NCI-H1930 (cell line): ENCODE measurements at regions not wholly inside any gene's neighbourhood (a gene's known extent, or its start where the extent isn't known, plus 50 kb on each side); places are given as distances from the start of the nearest gene placed in this dataset.

Source experiments
- DNase-seq, 2 experiments: peaks; one replicate each; lab custom pipeline; 2025; lab: John Stamatoyannopoulos, UW

DNA sequence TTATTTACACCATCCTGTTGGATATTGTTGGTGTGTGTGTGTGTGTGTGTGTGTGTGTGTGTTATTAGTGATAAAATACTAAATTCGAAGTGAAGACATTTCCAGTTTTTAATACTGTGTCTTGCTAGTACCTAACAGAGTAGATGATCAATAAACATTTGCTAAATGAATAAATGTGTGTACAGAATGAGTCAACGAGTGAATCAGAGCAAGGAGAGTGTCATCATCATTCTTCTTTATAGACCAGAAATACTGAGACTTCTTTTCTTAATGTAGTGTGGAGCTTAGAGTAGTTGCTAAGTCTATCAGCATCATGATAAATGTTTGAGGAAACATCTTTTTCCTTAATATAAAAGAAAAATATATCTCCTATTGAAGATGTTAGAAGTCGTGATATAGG lies 169.7 kb upstream of the SATB2 start:
- no peak for DNase-seq

DNA sequence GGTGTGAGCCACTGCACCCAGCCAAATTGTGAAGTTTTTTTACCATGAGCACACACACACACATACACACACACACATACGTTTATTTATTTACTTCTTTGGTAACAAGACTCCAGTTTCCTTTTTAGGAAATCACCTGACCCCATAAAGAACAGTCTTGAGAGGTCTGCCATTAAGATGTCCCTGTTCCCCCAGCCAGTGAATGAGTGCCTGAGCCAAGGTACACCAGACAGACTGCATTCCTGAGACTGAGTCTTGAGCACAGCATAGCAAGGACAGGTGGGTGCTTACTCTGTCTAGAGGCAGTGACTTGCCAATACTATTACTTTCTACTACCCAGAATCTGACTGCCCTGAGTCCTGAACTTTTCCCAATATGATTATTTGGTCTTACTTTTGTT lies 167.2 kb upstream of the SATB2 start:
- DNase-seq, result no peak

DNA sequence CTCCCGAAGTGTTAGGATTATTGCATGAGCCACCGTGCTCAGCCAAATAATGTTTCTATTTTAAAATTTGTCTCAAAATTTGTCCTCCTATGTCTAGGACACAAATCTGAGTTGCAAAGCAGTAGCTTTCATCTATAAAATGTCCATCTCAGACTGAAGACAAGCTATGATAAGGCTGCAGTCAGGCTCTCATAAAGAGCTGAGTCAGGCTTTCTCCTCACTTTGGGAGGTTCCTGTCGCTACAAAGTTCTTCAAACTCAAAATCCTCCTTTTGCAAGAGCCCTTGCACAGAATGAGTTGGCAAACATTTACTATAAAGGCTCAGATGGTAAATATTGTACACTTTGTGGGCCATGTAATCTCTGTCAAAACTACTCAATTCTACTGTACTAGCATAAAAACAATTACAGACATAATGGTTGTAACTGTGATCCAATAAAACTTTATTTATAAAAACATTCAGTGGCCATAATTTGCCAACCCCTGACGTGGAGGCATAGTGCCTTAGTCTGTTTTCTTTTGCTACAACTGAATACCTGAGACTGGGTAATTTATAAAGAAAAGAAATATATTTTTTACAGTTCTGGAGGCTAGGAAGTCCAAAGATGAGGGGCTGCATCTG lies 154.9 kb upstream of the SATB2 start:
- DNase-seq, result no peak

DNA sequence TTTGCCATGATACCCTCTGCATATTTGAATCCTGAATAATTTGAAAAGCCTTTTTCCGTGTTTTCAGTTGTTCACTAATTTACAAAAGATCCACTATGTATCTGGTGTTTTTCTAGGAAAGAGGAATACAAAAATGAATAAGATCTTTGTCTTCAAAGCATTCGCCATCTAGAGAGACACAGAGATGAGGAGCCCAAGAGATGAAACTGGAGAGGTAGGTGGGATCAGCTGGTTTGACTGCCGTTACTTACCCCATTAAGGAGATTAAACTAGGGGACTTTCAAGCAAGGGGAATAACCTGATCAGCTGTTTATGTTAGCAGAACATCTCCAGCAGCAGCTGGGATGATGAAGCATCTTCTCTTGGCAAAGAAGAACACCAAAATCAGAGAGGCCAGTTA lies 150.2 kb upstream of the SATB2 start:
- DNase-seq, result no peak

DNA sequence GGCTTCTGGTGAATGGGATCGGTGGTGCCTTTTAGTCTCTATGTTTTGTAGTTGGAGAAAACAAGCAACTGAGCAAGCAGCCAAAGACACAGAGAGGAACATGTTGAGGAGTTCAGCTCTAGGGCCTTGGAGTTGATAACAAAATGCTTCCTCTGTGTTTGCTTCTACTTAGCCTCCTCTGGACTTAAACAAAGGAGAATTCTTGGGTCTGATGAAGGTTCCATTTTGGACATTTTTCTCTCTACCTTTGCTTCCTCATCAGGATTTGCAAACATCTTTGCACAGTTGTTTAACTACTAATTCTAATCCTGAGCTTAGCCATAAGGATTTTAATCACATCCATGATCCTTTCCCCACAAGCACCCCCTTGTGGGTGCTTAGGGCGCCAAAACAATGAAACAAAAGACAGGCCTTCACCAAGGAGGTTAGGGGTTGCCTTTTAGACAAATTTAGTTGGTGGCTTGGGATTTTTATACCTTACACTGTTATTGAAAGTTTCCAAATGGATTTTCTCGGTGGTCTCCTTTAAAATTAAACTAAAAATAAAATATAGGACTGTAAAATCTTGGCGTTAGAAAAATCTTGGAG lies 148.5 kb upstream of the SATB2 start:
- DNase-seq, result no peak

DNA sequence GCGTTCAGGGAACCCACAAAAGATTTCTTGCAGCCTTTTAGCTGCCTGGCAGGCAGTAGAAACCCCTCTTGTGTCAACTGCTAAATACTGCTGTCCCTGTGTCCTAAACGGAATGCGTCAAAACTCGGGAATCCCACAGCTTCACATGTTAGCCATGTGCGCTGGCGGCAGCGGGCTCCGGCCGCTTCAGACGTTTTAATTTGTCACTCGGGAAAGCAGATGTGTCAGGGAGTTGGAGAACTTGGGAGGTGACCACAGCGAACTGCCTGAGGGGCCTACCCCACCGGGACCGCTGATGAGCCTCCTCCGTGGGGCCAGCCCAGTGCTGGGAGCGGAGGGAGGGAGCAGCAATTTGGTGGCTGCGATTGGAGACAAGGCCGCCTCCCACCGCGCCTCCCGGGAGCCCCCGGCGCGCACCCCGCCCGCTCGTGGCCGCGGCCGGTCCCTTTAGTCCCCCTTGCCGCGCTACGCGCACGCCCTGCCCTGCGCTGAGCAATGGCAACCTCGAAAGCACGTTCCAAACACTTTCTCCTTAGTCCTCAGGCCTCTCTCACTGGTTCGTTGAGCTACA lies 146.1 kb upstream of the SATB2 start:
- DNase-seq, result no peak

DNA sequence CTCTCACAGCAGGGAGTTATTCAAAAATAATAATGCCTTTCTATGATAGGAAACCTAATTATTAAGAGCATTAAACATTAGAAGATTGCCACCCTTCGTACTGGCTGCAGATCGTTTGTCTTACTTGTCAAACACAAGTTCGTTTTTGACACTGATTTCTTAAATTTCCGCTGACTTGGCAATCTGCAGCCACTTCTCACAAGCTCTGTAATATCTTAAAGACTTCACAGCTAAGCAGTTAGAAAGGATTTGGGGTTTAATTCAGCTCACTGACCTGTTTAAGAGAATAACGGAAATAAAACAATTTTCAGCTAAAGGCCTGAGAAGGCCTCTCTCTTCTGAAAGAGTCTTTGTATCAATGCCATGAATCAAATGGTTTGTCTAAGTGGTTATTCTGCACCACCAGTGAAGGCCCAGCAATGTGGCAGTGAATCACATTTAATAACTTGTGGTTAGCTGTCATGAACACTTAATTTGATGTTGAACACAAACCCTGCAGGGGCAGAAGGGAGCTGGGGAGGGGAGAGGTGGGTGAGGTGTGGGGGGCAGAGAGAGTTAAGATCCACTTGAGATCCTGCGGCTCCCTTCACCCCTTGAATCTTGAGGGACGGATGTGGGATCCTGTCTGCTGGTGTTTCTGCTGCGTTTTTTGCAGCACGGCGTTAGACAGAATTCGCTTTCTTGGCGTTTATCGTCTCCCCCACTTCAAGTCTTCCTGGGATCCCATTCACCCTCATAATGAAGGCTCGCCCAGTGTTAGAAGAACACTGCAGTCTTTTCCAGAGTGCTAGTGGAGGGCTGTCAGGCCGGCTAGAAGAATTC lies 145.4 kb upstream of the SATB2 start:
- DNase-seq, result no peak

DNA sequence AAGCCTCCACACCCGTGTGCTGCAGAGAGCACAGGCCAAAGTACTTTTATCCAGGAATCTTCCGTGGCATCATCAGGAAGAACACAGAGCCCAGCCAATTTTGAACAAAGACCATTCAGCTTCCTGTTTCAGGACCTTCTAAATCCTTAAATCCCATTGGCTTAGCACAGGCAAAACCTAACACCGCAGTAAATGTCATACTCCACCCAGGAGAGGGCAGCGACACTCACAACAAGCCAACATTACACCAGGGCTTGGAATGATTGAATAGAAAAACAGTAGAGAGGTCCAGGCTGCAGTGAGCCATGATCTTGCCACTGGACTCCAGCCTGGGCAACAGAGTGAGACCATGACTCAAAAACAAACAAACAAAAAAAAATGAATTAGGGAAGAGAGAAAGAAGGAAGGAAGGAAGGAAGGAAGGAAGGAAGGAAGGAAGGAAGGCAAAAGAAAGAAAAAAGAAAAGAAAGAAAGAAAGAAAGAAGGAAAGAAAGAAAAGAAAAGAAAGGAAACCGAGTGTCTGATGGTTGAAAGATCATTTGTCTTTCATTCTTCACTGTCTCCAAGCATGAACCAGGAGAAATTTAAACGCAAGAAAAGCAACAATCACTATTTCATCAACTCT lies 144.6 kb upstream of the SATB2 start:
- no peak for DNase-seq

DNA sequence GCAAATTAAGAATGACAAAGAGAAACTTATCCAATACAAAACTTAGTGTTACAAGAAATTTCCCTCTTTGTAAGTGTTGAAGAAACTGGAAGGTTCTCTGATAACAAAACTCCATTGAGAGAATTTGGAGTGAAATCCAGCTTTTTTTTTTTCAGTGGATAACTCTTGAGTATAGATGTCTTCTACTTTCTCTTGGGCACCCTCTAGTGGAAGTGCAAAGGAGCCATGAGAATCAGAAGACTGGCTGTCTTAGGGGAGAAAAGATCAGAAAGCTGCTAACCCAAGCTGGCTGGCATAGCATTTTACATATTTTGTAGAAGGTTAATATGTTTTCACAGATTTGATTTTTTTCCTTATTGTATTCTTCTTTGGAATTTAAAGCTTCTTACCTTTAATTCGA lies 138.8 kb upstream of the SATB2 start:
- DNase-seq, result no peak

DNA sequence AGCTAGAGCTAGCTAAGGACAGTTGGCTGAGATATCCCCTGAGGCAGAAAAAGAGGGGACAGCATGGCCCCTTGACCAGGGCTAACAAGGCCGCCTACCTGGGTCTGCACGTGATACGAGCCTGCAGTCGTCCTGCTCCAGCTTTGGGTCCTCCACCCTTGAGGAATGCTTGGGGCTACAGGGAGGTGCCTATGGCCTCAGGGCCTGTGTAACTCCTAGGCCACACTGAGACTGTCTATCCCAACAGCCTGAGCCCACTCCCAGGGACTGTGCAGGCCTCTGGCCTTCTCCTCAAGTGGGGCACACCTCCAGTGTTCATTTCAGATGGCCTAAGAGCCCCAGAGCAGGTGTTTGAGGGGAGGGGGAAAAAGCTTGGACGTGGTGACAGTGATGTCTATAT lies 136.7 kb upstream of the SATB2 start:
- DNase-seq, result no peak

DNA sequence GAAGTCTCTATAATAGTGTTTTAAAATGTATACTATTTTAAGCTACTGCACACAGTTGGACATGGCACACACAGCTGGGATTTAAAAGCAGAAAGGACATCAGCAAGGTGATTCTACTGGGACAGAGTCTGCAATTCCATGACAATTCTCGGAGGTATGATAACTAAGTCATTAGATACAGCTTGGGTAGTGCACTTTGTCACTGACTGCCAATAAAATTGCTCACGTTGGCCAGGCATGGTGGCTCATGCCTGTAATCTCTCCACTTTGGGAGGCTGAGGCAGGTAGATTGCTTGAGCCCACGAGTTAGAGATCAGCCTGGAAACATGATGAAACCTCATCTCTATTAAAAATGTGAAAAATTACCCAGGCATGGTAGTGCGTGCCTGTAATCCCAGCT lies 134.1 kb upstream of the SATB2 start:
- DNase-seq, result no peak

DNA sequence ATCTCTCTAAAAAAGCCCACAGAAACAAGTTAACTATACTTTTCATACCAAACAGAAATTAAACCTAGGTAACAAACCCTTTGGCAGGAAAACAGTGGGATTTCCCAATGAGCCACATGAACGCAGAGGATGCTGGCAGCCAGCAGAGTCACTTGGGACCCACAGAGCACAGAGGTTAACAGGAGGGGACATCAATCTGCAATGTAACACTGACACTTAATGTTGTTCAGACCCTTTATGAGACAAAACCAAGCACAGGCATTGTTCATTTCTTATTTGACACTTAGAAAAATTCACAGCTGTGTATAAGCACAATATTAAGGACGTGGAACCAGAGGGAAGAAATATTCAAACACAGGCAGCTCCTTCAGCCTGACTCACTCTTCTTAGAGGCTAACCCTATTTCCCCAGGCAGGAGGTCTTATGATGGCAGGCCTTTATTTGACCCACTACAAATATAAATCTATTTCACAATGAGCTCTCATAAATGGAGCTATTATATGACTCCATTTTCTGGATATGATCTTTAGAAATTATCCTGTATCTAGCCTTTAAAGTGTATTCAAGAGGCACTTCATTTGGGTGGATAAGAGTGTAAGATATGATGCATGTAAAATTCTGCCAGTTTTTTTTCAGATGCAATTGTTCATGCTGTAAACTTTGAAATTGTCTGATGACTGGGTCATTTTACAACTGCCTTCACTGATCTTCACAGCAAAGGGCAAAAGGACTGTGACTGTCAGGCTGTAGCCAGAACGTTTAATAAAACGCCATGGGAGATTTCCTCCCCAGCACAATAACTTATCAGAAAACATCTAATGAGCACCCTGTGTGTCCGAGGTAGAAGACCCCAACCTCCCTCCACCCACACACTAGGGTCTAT lies 132.8 kb upstream of the SATB2 start:
- no peak for DNase-seq

DNA sequence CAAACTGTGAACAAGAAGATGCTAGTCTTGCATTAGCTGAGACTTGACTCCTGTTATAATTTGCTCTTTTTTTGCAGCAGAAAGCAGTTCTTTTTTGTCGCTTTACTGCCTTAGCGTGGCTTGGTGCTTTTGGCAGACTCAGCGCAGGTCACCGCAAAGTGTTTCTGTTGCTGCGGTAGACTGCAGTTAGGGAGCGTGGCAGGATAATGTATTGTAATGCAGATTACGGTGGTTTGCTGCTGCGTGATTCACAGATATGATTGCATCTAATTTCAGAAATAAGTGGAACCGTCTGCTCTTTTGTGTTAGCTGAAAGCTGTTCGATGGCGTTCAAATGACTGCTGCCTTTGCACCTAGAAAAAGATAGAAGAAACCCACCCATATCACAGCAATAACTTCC lies 131.6 kb upstream of the SATB2 start:
- peak in 1 of 2 experiments; percentile 4 for DNase-seq

DNA sequence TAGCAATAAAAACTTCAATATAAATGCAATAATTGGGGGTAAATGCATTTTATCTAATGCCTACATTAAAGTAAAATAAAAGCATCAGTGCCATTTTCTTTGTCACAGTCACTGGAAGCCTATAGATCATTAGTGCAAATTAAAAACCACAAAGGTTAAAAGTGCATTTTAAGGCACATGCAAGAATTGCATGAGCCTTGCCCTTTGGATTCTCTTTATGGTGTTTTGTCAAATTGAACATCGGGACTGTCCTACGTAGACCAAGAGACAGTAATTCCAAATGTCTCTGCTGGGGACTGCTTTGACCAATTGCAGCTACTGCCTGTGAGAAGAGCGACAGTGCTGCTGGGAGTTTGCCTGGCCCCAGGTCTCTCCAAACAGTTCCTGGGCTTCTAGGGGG lies 130.3 kb upstream of the SATB2 start:
- DNase-seq, result no peak

DNA sequence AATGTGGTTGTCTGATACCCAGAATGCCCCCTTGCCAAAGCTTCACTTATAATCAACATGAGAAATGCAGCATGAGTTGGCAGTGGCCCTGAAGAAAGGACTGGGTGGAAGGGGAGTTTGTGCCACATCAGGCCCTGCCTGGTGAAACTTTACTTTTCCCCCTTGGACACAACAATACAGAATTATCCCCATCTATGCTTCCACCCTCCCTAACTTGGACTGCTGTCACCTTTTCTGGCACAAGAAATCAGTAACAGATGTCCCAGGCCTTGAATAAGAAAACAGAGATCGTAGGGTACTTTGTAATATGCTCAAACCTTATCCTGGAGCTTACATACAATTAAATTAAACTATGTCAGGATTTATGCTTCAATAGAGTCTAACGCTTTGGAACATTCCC lies 128.9 kb upstream of the SATB2 start:
- no peak for DNase-seq

DNA sequence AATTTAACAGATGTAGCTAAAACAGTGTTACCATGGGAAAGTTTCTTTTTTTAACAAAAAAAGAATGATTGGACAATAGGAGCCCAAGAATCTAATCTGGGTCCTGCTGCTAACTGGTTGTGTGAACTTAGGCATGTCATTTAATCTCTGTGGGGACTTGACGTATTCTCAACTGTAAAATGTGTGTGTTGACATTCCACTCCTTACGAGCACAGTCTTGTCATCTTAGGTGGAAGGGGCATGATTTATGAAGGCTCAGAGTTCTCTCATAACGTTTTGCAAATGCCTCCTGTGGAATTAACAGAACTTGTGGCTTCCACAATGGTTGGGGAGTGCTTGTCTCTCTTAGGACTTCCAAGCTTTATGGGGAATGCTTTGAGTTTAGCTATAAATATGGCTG lies 125.9 kb upstream of the SATB2 start:
- DNase-seq, result no peak

DNA sequence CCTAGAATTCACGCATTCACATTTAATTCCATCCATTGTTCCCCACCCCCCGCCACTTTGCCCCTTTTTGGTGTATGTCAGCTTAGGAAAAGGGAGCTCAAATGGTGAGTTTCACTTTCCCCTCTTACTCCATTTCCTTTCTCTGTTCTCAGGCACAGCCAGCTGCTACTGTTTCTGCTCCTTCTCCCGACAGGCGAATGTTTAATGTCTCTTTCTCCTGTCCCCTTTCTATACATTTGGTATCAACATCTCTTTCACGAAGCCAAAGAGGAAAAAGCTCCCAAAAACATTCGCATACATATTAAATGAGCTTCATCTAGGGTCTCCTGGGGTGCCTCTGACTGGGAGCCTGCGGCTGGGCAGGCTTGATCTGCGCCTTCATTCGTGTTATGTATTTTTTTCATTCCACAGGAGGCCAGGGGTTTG lies 124.2 kb upstream of the SATB2 start:
- DNase-seq, result no peak

DNA sequence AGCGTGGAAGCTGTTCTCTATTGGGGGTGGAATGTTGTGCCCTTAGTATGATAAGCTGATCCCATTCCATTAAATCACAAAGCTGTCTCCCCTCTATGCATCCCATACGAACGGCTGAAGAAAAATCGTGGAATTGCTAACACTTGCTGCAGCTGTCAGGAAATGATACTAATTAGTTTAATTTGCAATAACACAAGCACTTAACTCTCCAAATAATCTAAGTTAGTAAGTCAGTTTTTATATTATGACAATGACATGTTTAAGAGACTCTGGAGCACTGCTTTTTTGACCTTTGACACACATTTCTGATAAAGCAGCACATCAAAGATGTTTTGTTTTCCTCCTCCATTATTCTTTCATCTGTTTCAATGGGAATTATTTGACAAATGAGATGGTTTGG lies 123.7 kb upstream of the SATB2 start:
- DNase-seq, result no peak

DNA sequence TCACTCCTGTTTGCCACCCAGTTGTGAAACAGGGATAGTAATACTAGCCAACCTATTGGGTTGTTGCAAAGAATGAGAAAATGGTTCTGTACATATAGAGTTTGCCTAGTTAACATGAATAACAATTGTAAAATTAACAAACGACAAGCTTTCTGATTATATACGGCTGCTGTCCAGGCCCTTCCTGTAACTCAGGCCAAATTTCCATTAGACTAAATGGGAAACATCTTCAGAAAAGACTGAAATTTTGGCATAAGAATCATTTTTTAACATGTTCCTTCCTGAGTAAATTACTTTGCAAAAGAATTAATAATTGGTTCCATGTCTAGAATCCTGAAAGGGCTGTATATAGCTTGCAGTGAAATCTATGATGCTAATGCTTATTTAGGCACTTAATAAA lies 117.7 kb upstream of the SATB2 start:
- no peak for DNase-seq

DNA sequence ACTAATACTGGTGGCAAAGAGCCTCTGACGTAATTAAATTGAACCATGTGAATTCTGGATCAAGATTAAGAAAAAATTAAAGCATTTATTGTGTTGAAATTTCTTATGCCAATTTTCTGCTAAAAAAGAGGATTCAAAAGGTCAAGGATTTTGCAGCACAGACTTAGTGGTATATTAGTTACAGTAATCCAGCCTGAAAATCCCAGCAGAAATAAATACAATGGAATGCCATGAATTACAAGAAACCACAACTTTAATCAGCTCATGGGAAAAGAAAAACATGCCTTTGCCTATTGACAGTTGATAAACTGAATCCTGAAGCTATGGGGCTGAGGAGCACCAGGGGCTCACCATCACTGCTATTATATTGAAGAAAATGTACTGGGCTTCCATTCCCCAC lies 114.8 kb upstream of the SATB2 start:
- no peak for DNase-seq

DNA sequence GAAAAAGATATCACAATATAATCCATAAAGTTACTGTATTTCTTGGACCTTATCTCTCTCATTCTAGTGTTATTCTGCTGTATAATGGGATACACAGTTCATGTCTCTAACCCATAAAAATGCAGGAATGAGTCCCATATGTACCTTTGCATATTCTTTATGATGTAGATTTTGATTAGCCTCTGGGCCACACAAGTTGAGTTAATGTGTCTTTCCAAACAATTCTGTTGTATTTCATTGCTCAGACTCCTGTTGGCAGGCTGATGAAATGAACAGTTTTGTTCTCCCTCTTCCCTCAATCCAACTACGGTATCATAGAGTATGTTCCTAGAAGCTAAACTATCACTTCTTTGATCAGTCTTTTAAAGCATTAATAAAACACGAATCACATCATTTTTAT lies 113.2 kb upstream of the SATB2 start:
- no peak for DNase-seq

DNA sequence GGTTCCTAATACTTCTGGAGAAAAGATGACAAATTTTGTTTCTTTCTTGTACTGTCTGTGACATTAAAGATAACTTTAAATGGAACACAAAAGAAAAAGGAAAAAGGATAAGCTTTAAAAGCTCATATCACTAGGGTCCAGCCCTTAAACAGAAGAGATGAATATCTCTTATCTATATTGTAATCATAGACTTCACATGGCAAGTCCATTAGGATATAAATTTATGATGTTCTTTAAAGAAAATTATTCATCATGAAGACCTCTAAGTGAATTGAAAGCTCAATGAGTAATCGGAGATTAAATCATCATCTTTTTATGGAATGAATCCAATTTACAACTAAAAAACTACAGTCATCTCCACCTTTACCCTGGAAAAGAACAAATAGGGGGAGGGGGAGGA lies 111.6 kb upstream of the SATB2 start:
- DNase-seq, result no peak
